B cell (primary cell): ENCODE measurements at regions not wholly inside any gene's neighbourhood (a gene's known extent, or its start where the extent isn't known, plus 50 kb on each side); places are given as distances from the start of the nearest gene placed in this dataset.

Experiments used
- ATAC-seq: fragments of 200-7000 bp; cut with Tn5 transposase; one replicate; pipeline ENCODE4 v1.10.0; 2021; ENCODE audit warnings: low read depth, mild to moderate bottlenecking, moderate number of reproducible peaks, moderate library complexity
- CTCF ChIA-PET: fragments of 350-600 bp; sonication (Branson Sonifier 250); formaldehyde crosslinking; loops from one replicate; lab custom pipeline; 2021; ENCODE audit warnings: antibody characterized with exemption, inconsistent platforms; lab: Charles Lee
- POLR2A ChIA-PET: fragments of 350-600 bp; sonication (Branson Sonifier 250); formaldehyde crosslinking; loops from one replicate; lab custom pipeline; 2021; ENCODE audit warnings: antibody characterized with exemption; lab: Charles Lee
- DNase-seq: peaks from one replicate; pipeline ENCODE4 v3.0.0; 2013
- H2AFZ ChIP-seq: 2 replicates; pipeline ENCODE4 v1.6.1; 2012; ENCODE audit warnings: mild to moderate bottlenecking, low read depth, low read length; ENCODE audit not compliant: insufficient read depth, poor library complexity, severe bottlenecking
- H3K27ac ChIP-seq, 2 donors: 1 replicate in 1 of 2; 2 replicates in 1 of 2; pipeline ENCODE4 v1.5.1; 2012 to 2013; ENCODE audit warnings: low read length in 2 of 2, mild to moderate bottlenecking in 2 of 2, moderate library complexity in 1 of 2
- H3K27me3 ChIP-seq, 4 experiments: fragments of 200-600 bp in 1 of 4; sonication (generic) in 1 of 4; replicated peaks in 1 of 4; 1 replicate in 2 of 4; 2 replicates in 2 of 4; pipeline versions ENCODE4 v1.6.1 to v1.7.0; 2013 to 2016; ENCODE audit warnings: low read length in 3 of 4, mild to moderate bottlenecking in 2 of 4, mixed read lengths in 1 of 4, moderate library complexity in 1 of 4; ENCODE audit not compliant: insufficient read depth in 4 of 4, control insufficient read depth in 3 of 4; ENCODE audit errors: control extremely low read depth in 1 of 4
- H3K36me3 ChIP-seq, 2 experiments: replicated peaks in 1 of 2; 1 replicate in 1 of 2; 2 replicates in 1 of 2; pipeline versions ENCODE4 v1.6.1 to v1.7.1; 2013; ENCODE audit warnings: low read length in 1 of 2; ENCODE audit not compliant: insufficient read depth in 2 of 2, control insufficient read depth in 1 of 2; ENCODE audit errors: control extremely low read depth in 1 of 2, extremely low read depth in 1 of 2
- H3K4me1 ChIP-seq, 2 donors: fragments of 200-600 bp in 1 of 2; sonication (generic) in 1 of 2; 1 replicate in 1 of 2; 2 replicates in 1 of 2; pipeline versions ENCODE4 v1.5.1 to v1.6.1; 2013 to 2017; ENCODE audit warnings: low read length in 2 of 2; ENCODE audit not compliant: control insufficient read depth in 2 of 2, insufficient read depth in 2 of 2
- H3K4me2 ChIP-seq: replicated peaks from 2 replicates; pipeline ENCODE3; 2012; ENCODE audit warnings: mild to moderate bottlenecking, low read depth, low read length; ENCODE audit not compliant: poor library complexity, severe bottlenecking
- H3K4me3 ChIP-seq, 5 experiments: fragments of 200-600 bp in 1 of 5; sonication (generic) in 1 of 5; 1 replicate in 3 of 5; 2 replicates in 2 of 5; pipeline versions ENCODE4 v1.5.1 to v1.7.0; 2011 to 2016; ENCODE audit warnings: low read length in 4 of 5, mild to moderate bottlenecking in 4 of 5, low read depth in 2 of 5, control low read depth in 1 of 5, moderate library complexity in 1 of 5; ENCODE audit not compliant: insufficient read depth in 1 of 5; ENCODE audit errors: control extremely low read depth in 1 of 5, extremely low read depth in 1 of 5
- H3K79me2 ChIP-seq: fragments of 200-600 bp; sonication (generic); one replicate; pipeline ENCODE4 v1.6.0; 2016; ENCODE audit warnings: low read length; ENCODE audit not compliant: control insufficient read depth, insufficient read depth
- H3K9ac ChIP-seq: fragments of 200-600 bp; sonication (generic); 2 replicates; pipeline ENCODE4 v1.6.1; 2017; ENCODE audit warnings: mild to moderate bottlenecking, low read length, moderate library complexity
- H3K9me3 ChIP-seq, 3 donors: one replicate each; pipeline versions ENCODE4 v1.6.1 to v1.7.1; 2013; ENCODE audit warnings: low read length in 2 of 3; ENCODE audit not compliant: control insufficient read depth in 2 of 3, insufficient read depth in 1 of 3; ENCODE audit errors: control extremely low read depth in 1 of 3
- H4K20me1 ChIP-seq: 2 replicates; pipeline ENCODE4 v1.6.0; 2012; ENCODE audit warnings: mild to moderate bottlenecking, low read length; ENCODE audit not compliant: insufficient read depth, control insufficient read depth, poor library complexity, severe bottlenecking
- H3K27ac Mint-ChIP-seq: one replicate; pipeline ENCODE4 v1.8.0; 2021; ENCODE audit warnings: mixed read lengths
- H3K27me3 Mint-ChIP-seq: one replicate; pipeline ENCODE4 v1.8.0; 2021; ENCODE audit warnings: mixed read lengths
- H3K4me1 Mint-ChIP-seq: one replicate; pipeline ENCODE4 v1.8.0; 2021; ENCODE audit warnings: mixed read lengths
- H3K4me3 Mint-ChIP-seq: one replicate; pipeline ENCODE4 v1.8.0; 2021; ENCODE audit warnings: mixed read lengths
- H3K9me3 Mint-ChIP-seq: one replicate; pipeline ENCODE4 v1.8.0; 2022; ENCODE audit warnings: mixed read lengths; ENCODE audit not compliant: insufficient read depth
- EZH2 ChIP-seq: IDR thresholded peaks from 2 replicates; pipeline ENCODE4 v1.6.1; 2012; ENCODE audit warnings: borderline replicate concordance, low read depth, mild to moderate bottlenecking, moderate library complexity, low read length; ENCODE audit not compliant: insufficient read depth, poor library complexity, severe bottlenecking
- WGBS: methylation state at CpG from one replicate; pipeline ENCODE4 v1.1.5; 2013; ENCODE audit warnings: missing lambda C conversion rate; ENCODE audit not compliant: insufficient coverage; 5-methylcytosine and 5-hydroxymethylcytosine counted together
- intact Hi-C: fragments of 100-400 bp; cut with micrococcal nuclease; formaldehyde crosslinking; loops from one replicate; pipeline ENCODE4 v1.10.0; 2022
- TF ChIP-seq, protein P1 (sequence below): fragments of 200-600 bp; IDR thresholded peaks from one replicate; pipeline ENCODE4 v1.8.0; 2022; ENCODE audit warnings: antibody characterized with exemption, mild to moderate bottlenecking

DNA sequence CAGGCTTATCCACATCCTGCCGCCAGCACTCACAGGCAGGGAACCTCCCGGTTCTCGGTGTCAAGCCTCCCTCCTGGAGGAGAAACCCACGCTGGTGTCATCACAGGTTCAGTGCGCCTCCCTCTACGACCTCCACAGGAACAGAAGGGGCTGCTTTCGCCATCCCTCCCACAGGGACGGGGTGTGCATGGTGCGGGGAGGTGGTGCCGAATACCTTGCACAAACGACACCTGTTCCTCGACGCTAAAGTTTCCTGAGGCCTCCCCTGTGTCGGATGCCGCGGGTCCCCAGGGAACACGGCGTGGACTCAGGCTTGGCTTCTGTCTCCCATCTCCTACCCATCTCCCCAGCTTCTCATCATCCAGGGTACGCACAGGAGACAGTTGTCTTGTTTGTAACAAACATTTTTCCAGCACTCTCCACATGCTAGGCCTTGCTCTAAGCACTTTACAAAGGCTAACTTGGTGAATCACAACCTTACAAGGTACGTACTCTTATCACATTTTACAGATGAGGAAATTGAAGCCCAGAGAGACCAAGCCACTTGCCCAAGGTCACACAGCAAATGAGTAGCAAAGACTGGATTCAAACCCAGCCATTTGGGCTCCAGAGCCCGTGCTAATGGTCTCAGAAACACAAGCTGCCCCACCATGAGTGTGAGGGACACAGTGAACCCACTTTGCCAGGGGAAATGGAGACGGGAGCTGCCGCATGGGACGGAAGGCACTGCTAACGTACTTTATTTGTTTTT lies 271.6 kb downstream of the C16orf95 start:
- Mint-ChIP-seq H3K9me3 (no peaks in the 10 kb centered on the region), H3K27ac (no peak overlapping the region), H3K27me3 (peaks cover 4% of the 10 kb centered on the region), H3K4me3 (no peak overlapping the region), H3K4me1 (no peaks in the 10 kb centered on the region)
- CTCF ChIA-PET, result no interaction called here
- TF ChIP-seq EZH2, result no peak
- TF ChIP-seq, protein P1, sequence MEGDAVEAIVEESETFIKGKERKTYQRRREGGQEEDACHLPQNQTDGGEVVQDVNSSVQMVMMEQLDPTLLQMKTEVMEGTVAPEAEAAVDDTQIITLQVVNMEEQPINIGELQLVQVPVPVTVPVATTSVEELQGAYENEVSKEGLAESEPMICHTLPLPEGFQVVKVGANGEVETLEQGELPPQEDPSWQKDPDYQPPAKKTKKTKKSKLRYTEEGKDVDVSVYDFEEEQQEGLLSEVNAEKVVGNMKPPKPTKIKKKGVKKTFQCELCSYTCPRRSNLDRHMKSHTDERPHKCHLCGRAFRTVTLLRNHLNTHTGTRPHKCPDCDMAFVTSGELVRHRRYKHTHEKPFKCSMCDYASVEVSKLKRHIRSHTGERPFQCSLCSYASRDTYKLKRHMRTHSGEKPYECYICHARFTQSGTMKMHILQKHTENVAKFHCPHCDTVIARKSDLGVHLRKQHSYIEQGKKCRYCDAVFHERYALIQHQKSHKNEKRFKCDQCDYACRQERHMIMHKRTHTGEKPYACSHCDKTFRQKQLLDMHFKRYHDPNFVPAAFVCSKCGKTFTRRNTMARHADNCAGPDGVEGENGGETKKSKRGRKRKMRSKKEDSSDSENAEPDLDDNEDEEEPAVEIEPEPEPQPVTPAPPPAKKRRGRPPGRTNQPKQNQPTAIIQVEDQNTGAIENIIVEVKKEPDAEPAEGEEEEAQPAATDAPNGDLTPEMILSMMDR, result no peak
- Histone ChIP-seq H2AFZ (no peak overlapping the region), H3K4me3 (no peak overlapping the region), H3K79me2 (no peaks in the 10 kb centered on the region), H3K27me3 (peaks cover 0 to 4% (median 0%) of the 10 kb centered on the region in 4 experiments), H3K4me2 (no peak overlapping the region), H3K4me1 (no peaks in the 10 kb centered on the region), H4K20me1 (no peaks in the 10 kb centered on the region), H3K27ac (no peak overlapping the region), H3K9ac (no peak overlapping the region), H3K9me3 (peaks cover 0 to 3% (median 0%) of the 10 kb centered on the region in 3 donors), H3K36me3 (no peaks in the 10 kb centered on the region)
- intact Hi-C loops, result no loop called here
- no peak for ATAC-seq
- WGBS, result 90% methylated on average over 23 of the region's 25 CpGs
- no peak for DNase-seq
- POLR2A ChIA-PET, result no interaction called here

- H3K79me2 ChIP-seq, result no peaks in the 10 kb centered on the region
- POLR2A ChIA-PET, result no interaction called here
- H3K4me3 ChIP-seq, result no peak overlapping the region
- intact Hi-C loops, result no loop called here
- no peak overlapping the region for H3K27ac ChIP-seq
- no peak for DNase-seq
- no peak overlapping the region for H3K9ac ChIP-seq
- H3K4me2 ChIP-seq, result no peak overlapping the region
- H3K36me3 ChIP-seq, result no peaks in the 10 kb centered on the region
- H3K27me3 ChIP-seq, result peaks cover 0 to 4% (median 0%) of the 10 kb centered on the region in 4 experiments
- no peak for TF ChIP-seq EZH2
- TF ChIP-seq, protein P1, result no peak
- H3K4me1 ChIP-seq, result no peaks in the 10 kb centered on the region
- ATAC-seq, result no peak
- Mint-ChIP-seq H3K27me3 (peaks cover 4% of the 10 kb centered on the region), H3K4me1 (no peaks in the 10 kb centered on the region), H3K27ac (no peak overlapping the region), H3K9me3 (no peaks in the 10 kb centered on the region), H3K4me3 (no peak overlapping the region)
- CTCF ChIA-PET, result no interaction called here
- H4K20me1 ChIP-seq, result no peaks in the 10 kb centered on the region
- peaks cover 0 to 3% (median 0%) of the 10 kb centered on the region in 3 donors for H3K9me3 ChIP-seq
- WGBS, result 92% methylated on average over 9 of the region's 9 CpGs
- no peak overlapping the region for H2AFZ ChIP-seq
These were observed 271.0 kb downstream of the C16orf95 start for GRCh38 chr16:87046235-87046634.
